HepG2 (cell line): ENCODE measurements at regions not wholly inside any gene's neighbourhood (a gene's known extent, or its start where the extent isn't known, plus 50 kb on each side); places are given as distances from the start of the nearest gene placed in this dataset.

ENCODE experiments used
- ATAC-seq: fragments of 200-7000 bp; cut with Tn5 transposase; 3 replicates; pipeline ENCODE4 v1.9.1; 2020; ENCODE audit warnings: mild to moderate bottlenecking, moderate library complexity
- BruUV-seq: library from RNA; stranded (reverse); fragments of 400-500 nt; replicated peaks from 2 replicates; lab custom pipeline; 2021; lab: Mats Ljungman, UMichigan
- CTCF ChIA-PET: fragments of 300-600 bp; formaldehyde crosslinking; extraction: SDS; loops from one replicate; lab custom pipeline; 2021; ENCODE audit warnings: low total read pairs, inconsistent platforms, low intra/inter-chr PET ratio; lab: Yijun Ruan, JAX
- POLR2A ChIA-PET: fragments of 350-600 bp; sonication (Branson Sonifier 250); formaldehyde crosslinking; loops from one replicate; lab custom pipeline; 2020; ENCODE audit warnings: antibody characterized with exemption, inconsistent platforms; lab: Yijun Ruan, JAX
- DNase-seq: peaks from one replicate; pipeline ENCODE4 v3.0.0-alpha.2; 2015; ENCODE audit warnings: low spot score
- FAIRE-seq: peaks from 3 replicates; lab custom pipeline; 2011; peaks lifted over from hg19 to GRCh38; lab: Jason Lieb, UNC
- H2AFZ ChIP-seq: one replicate; pipeline ENCODE4 v1.6.1; 2011; ENCODE audit warnings: low read length, inconsistent platforms
- H3K27ac ChIP-seq: fragments of 300-600 bp; 3 replicates; pipeline ENCODE4 v1.8.0; 2011; ENCODE audit warnings: mixed run types, mild to moderate bottlenecking, mixed read lengths, low read length, inconsistent platforms; ENCODE audit not compliant: insufficient read depth; ENCODE audit errors: extremely low read length
- H3K27me3 ChIP-seq, 2 experiments: fragments of 200-600 bp in 1 of 2; 2 replicates in 1 of 2; 3 replicates in 1 of 2; pipeline versions ENCODE4 v1.6.0 to v1.8.0; 2011; ENCODE audit warnings: low read length in 2 of 2, mild to moderate bottlenecking in 2 of 2, moderate library complexity in 2 of 2, inconsistent platforms in 1 of 2; ENCODE audit not compliant: insufficient read depth in 2 of 2, control insufficient read depth in 1 of 2
- H3K36me3 ChIP-seq, 2 experiments: fragments of 200-600 bp in 1 of 2; replicated peaks in 1 of 2; 2 replicates in 1 of 2; 3 replicates in 1 of 2; pipeline versions ENCODE4 v1.5.1 to v1.8.0; 2011; ENCODE audit warnings: low read length in 2 of 2, inconsistent platforms in 1 of 2; ENCODE audit not compliant: insufficient read depth in 2 of 2, control insufficient read depth in 1 of 2
- H3K4me1 ChIP-seq: 2 replicates; pipeline ENCODE4 v1.5.1; 2012; ENCODE audit warnings: low read length, inconsistent platforms; ENCODE audit not compliant: insufficient read depth
- H3K4me2 ChIP-seq: 2 replicates; pipeline ENCODE4 v1.6.0; 2011; ENCODE audit warnings: low read depth, low read length, inconsistent platforms
- H3K4me3 ChIP-seq, 3 experiments: fragments of 200-600 bp in 1 of 3; sonication (generic), shearing (Covaris generic) in 1 of 3; replicated peaks in 1 of 3; 2 replicates each; pipeline ENCODE4 v1.5.1; 2011 to 2016; ENCODE audit warnings: low read length in 3 of 3, inconsistent platforms in 2 of 3, low read depth in 2 of 3, mild to moderate bottlenecking in 2 of 3, control low read depth in 1 of 3, mixed read lengths in 1 of 3; ENCODE audit not compliant: insufficient read depth in 1 of 3
- H3K79me2 ChIP-seq: one replicate; pipeline ENCODE4 v1.6.1; 2011; ENCODE audit warnings: low read length, inconsistent platforms; ENCODE audit not compliant: insufficient read depth
- H3K9ac ChIP-seq: 2 replicates; pipeline ENCODE4 v1.6.0; 2011; ENCODE audit warnings: mild to moderate bottlenecking, low read depth, low read length, inconsistent platforms; ENCODE audit not compliant: insufficient read depth
- H3K9me3 ChIP-seq: 2 replicates; pipeline ENCODE4 v1.5.1; 2012; ENCODE audit warnings: mild to moderate bottlenecking, low read length
- H4K20me1 ChIP-seq: 2 replicates; pipeline ENCODE4 v1.6.0; 2011; ENCODE audit warnings: inconsistent platforms, mild to moderate bottlenecking, low read length, moderate library complexity; ENCODE audit not compliant: insufficient read depth
- ATF7 ChIP-seq, 2 experiments: fragments of 450-650 bp in 1 of 2; sonication (generic) in 1 of 2; formaldehyde crosslinking in 1 of 2; IDR thresholded peaks; 2 replicates each; pipeline versions ENCODE4 v1.4.0 to v1.6.1; 2016 to 2020; ENCODE audit warnings: antibody characterized with exemption in 1 of 2, mild to moderate bottlenecking in 1 of 2, missing genetic modification reagents in 1 of 2
- ATRX ChIP-seq: sonication (generic); formaldehyde crosslinking; IDR thresholded peaks from 2 replicates; pipeline ENCODE4 v1.4.0; 2020; ENCODE audit warnings: missing genetic modification reagents, borderline replicate concordance
- FIP1L1 ChIP-seq: fragments of 200-400 bp; formaldehyde crosslinking; IDR thresholded peaks from 2 replicates; pipeline ENCODE4 v1.6.1; 2018; ENCODE audit warnings: low read depth, mild to moderate bottlenecking, low read length, moderate library complexity, borderline replicate concordance; ENCODE audit not compliant: insufficient read depth
- FOXC1 ChIP-seq: sonication (generic); formaldehyde crosslinking; IDR thresholded peaks from 2 replicates; pipeline ENCODE4 v1.8.0; 2022; ENCODE audit warnings: mild to moderate bottlenecking, missing genetic modification reagents, borderline replicate concordance
- KLF9 ChIP-seq: IDR thresholded peaks from 2 replicates; pipeline ENCODE4 v1.6.1; 2016; ENCODE audit warnings: low read depth
- MYC ChIP-seq: sonication (generic); formaldehyde crosslinking; IDR thresholded peaks from 2 replicates; pipeline ENCODE4 v1.9.0; 2021; ENCODE audit warnings: missing genetic modification reagents, borderline replicate concordance
- ONECUT2 ChIP-seq: sonication (generic); formaldehyde crosslinking; IDR thresholded peaks from 2 replicates; pipeline ENCODE4 v1.4.0; 2020; ENCODE audit warnings: missing genetic modification reagents
- PRPF4 ChIP-seq: fragments of 200-400 bp; formaldehyde crosslinking; IDR thresholded peaks from 2 replicates; pipeline ENCODE4 v1.6.1; 2016; ENCODE audit warnings: low read length, low read depth; ENCODE audit not compliant: poor library complexity, severe bottlenecking
- SAP130 ChIP-seq: IDR thresholded peaks from 2 replicates; pipeline ENCODE4 v1.6.1; 2016; ENCODE audit warnings: low read depth
- TERF1 ChIP-seq: sonication (generic); formaldehyde crosslinking; IDR thresholded peaks from 2 replicates; pipeline ENCODE4 v1.8.0; 2022; ENCODE audit warnings: mild to moderate bottlenecking, missing genetic modification reagents, moderate library complexity
- UBTF ChIP-seq: sonication (generic); formaldehyde crosslinking; IDR thresholded peaks from 2 replicates; pipeline ENCODE4 v1.4.0; 2020; ENCODE audit warnings: mild to moderate bottlenecking, missing genetic modification reagents
- ZNF292 ChIP-seq: sonication (generic); formaldehyde crosslinking; IDR thresholded peaks from 2 replicates; pipeline ENCODE4 v1.8.1; 2022; ENCODE audit warnings: mild to moderate bottlenecking, low read depth, missing genetic modification reagents, borderline replicate concordance
- ZNF703 ChIP-seq: sonication (generic); formaldehyde crosslinking; IDR thresholded peaks from 2 replicates; pipeline ENCODE4 v1.5.1; 2020; ENCODE audit warnings: missing genetic modification reagents, mild to moderate bottlenecking, moderate library complexity, borderline replicate concordance
- WGBS: methylation state at CpG from one replicate; pipeline ENCODE4 v1.1.6; 2017; ENCODE audit warnings: low lambda C conversion rate; 5-methylcytosine and 5-hydroxymethylcytosine counted together
- in situ Hi-C: cut with HindIII; loops from 2 replicates; pipeline ENCODE4 v1.10.0; 2017; ENCODE audit warnings: low pct_unique_long_range_greater_than_20kb; ENCODE audit not compliant: extremely low pct_ligation_motif_present
- intact Hi-C: fragments of 100-400 bp; cut with micrococcal nuclease; formaldehyde crosslinking; loops from one replicate; pipeline ENCODE4 v1.10.0; 2022; ENCODE audit not compliant: unreplicated experiment
- TF ChIP-seq, protein P1 (sequence below): sonication (generic); formaldehyde crosslinking; IDR thresholded peaks from 2 replicates; pipeline ENCODE4 v1.4.0; 2020; ENCODE audit warnings: missing genetic modification reagents, mild to moderate bottlenecking, borderline replicate concordance
- TF ChIP-seq, protein P2 (sequence below): sonication (generic); formaldehyde crosslinking; IDR thresholded peaks from 2 replicates; pipeline ENCODE4 v1.4.0; 2020; ENCODE audit warnings: missing genetic modification reagents

DNA sequence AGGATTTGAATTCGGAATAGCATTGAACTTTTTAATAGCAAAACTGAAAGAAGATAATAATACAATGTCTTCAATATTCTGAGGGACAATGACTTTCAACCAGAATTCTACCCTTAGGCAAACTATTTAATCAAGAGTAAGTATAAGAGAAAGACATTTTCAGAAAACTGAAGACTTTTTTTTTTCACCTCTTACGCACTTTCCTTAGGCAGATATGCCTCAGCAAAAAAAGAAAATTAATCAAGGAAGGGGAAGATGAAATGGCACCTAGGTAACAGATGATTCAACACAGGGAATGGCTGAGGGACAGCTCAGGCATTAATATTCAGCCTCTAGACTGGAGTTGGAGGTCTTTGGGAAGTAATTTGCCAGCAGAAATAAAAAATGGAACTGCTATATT, 184.9 kb downstream of the URB2 start:
- CTCF ChIA-PET = no interaction called here
- intact Hi-C loops = no loop called here
- Histone ChIP-seq H2AFZ (no peak overlapping the region), H3K4me3 (no peak overlapping the region), H3K9me3 (peaks cover 23% of the 10 kb centered on the region), H3K27me3 (0 out of 5 replicates have a peak, but pooled peaks cover 0 to 1% of the 10 kb centered on the region in 2 experiments), H3K79me2 (no peaks in the 10 kb centered on the region), H3K36me3 (no peaks in the 10 kb centered on the region), H3K9ac (no peak overlapping the region), H3K4me2 (no peak overlapping the region), H3K4me1 (no peaks in the 10 kb centered on the region), H3K27ac (no peak overlapping the region), H4K20me1 (no peaks in the 10 kb centered on the region)
- no TSS peak for BruUV-seq
- POLR2A ChIA-PET = no interaction called here
- 5% methylated on average over 2 of the region's 2 CpGs for WGBS
- DNase-seq (no peak), ATAC-seq (no peak), FAIRE-seq (no peak)
- in situ Hi-C loops = no loop called here
- TF ChIP-seq ZNF703 (CRISPR knock-in tag) (no peak), FIP1L1 (no peak), FOXC1 (no peak), PRPF4 (no peak), ATRX (no peak), UBTF (CRISPR knock-in tag) (no peak), ATF7 (IDR thresholded peaks at IDR 0.05) (no peak), ATF7 (CRISPR knock-in tag; IDR thresholded peaks at IDR 0.05) (no peak), ONECUT2 (CRISPR knock-in tag) (no peak), SAP130 (CRISPR knock-in tag) (no peak), KLF9 (CRISPR knock-in tag) (no peak), ZNF292 (CRISPR knock-in tag) (no peak), TERF1 (no peak), MYC (CRISPR knock-in tag) (no peak)
- TF ChIP-seq, protein P1, sequence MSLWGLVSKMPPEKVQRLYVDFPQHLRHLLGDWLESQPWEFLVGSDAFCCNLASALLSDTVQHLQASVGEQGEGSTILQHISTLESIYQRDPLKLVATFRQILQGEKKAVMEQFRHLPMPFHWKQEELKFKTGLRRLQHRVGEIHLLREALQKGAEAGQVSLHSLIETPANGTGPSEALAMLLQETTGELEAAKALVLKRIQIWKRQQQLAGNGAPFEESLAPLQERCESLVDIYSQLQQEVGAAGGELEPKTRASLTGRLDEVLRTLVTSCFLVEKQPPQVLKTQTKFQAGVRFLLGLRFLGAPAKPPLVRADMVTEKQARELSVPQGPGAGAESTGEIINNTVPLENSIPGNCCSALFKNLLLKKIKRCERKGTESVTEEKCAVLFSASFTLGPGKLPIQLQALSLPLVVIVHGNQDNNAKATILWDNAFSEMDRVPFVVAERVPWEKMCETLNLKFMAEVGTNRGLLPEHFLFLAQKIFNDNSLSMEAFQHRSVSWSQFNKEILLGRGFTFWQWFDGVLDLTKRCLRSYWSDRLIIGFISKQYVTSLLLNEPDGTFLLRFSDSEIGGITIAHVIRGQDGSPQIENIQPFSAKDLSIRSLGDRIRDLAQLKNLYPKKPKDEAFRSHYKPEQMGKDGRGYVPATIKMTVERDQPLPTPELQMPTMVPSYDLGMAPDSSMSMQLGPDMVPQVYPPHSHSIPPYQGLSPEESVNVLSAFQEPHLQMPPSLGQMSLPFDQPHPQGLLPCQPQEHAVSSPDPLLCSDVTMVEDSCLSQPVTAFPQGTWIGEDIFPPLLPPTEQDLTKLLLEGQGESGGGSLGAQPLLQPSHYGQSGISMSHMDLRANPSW = no peak
- TF ChIP-seq, protein P2, sequence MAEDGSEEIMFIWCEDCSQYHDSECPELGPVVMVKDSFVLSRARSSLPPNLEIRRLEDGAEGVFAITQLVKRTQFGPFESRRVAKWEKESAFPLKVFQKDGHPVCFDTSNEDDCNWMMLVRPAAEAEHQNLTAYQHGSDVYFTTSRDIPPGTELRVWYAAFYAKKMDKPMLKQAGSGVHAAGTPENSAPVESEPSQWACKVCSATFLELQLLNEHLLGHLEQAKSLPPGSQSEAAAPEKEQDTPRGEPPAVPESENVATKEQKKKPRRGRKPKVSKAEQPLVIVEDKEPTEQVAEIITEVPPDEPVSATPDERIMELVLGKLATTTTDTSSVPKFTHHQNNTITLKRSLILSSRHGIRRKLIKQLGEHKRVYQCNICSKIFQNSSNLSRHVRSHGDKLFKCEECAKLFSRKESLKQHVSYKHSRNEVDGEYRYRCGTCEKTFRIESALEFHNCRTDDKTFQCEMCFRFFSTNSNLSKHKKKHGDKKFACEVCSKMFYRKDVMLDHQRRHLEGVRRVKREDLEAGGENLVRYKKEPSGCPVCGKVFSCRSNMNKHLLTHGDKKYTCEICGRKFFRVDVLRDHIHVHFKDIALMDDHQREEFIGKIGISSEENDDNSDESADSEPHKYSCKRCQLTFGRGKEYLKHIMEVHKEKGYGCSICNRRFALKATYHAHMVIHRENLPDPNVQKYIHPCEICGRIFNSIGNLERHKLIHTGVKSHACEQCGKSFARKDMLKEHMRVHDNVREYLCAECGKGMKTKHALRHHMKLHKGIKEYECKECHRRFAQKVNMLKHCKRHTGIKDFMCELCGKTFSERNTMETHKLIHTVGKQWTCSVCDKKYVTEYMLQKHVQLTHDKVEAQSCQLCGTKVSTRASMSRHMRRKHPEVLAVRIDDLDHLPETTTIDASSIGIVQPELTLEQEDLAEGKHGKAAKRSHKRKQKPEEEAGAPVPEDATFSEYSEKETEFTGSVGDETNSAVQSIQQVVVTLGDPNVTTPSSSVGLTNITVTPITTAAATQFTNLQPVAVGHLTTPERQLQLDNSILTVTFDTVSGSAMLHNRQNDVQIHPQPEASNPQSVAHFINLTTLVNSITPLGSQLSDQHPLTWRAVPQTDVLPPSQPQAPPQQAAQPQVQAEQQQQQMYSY (CRISPR knock-in tag) = no peak
